ENCODE measurements at regions not wholly inside any gene's neighbourhood (a gene's known extent, or its start where the extent isn't known, plus 50 kb on each side); places are given as distances from the start of the nearest gene placed in this dataset.

DNA sequence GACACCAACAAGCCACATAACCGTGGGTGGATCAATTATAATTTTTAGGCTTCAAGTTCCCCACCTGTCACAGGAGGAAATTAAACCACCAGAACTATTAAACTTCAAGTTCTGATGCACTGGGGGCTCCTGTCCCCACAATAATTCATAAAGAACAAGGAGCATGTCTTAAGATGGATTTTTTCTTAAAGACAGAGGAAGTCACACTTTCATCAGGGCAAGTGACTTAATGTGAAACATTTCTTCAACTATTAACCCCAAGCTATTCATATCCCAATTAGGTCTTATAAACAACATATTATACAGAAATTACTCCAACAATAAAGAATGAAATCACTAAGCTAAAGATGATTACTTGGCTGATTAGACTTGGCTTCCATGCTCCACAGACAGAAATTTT is 292.5 kb downstream of the ETAA1 start:
- TF ChIP-seq POLR2AphosphoS5 (IDR thresholded peaks at IDR 0.05; ENCODE audit: borderline replicate concordance, low read depth, low read length), result no peak
- TF ChIP-seq EZH2 (IDR thresholded peaks at IDR 0.05), result no peak
- no peak for TF ChIP-seq FOXP2 (optimal IDR thresholded peaks at IDR 0.05; ENCODE audit: control extremely low read depth, extremely low read length, insufficient read depth)

Measured in SK-N-MC (cell line).